ENCODE measurements at regions not wholly inside any gene's neighbourhood (a gene's known extent, or its start where the extent isn't known, plus 50 kb on each side); places are given as distances from the start of the nearest gene placed in this dataset.

GRCh38 chr11:103530257-103530656 is 421.0 kb downstream of the DYNC2H1 start:
- Histone ChIP-seq H3K4me1 (ENCODE audit: insufficient read depth) (no peaks in the 10 kb centered on the region), H3K4me3 (ENCODE audit: low read depth, low read length) (no peak overlapping the region), H3K36me3 (ENCODE audit: insufficient read depth) (no peaks in the 10 kb centered on the region), H3K27ac (ENCODE audit: low read depth) (no peak overlapping the region)
- 89% methylated on average over 4 of the region's 4 CpGs for WGBS
- no peak for DNase-seq (ENCODE audit: extremely low spot score)

GRCh38 chr11:103532133-103532788 is 423.0 kb downstream of the DYNC2H1 start:
- DNase-seq (ENCODE audit: extremely low spot score) = no peak
- Histone ChIP-seq H3K36me3 (ENCODE audit: insufficient read depth) (no peaks in the 10 kb centered on the region), H3K4me3 (ENCODE audit: low read depth, low read length) (no peak overlapping the region), H3K4me1 (ENCODE audit: insufficient read depth) (no peaks in the 10 kb centered on the region), H3K27ac (ENCODE audit: low read depth) (no peak overlapping the region)
- 59% methylated on average over 3 of the region's 3 CpGs for WGBS

GRCh38 chr11:103534191-103534590 is 425.0 kb downstream of the DYNC2H1 start:
- no peaks in the 10 kb centered on the region for H3K4me1 ChIP-seq (ENCODE audit: insufficient read depth)
- DNase-seq (ENCODE audit: extremely low spot score) = no peak
- no peak overlapping the region for H3K4me3 ChIP-seq (ENCODE audit: low read depth, low read length)
- H3K27ac ChIP-seq (ENCODE audit: low read depth) = no peak overlapping the region
- H3K36me3 ChIP-seq (ENCODE audit: insufficient read depth) = no peaks in the 10 kb centered on the region

- H3K4me1 ChIP-seq (ENCODE audit: insufficient read depth) = no peaks in the 10 kb centered on the region
- H3K27ac ChIP-seq (ENCODE audit: low read depth) = no peak overlapping the region
- no peak overlapping the region for H3K4me3 ChIP-seq (ENCODE audit: low read depth, low read length)
- DNase-seq (ENCODE audit: extremely low spot score) = no peak
- 89% methylated on average over 2 of the region's 2 CpGs for WGBS
- no peaks in the 10 kb centered on the region for H3K36me3 ChIP-seq (ENCODE audit: insufficient read depth)
These were observed 425.7 kb downstream of the DYNC2H1 start for GRCh38 chr11:103534959-103535358.

- H3K4me1 ChIP-seq (ENCODE audit: insufficient read depth) = no peaks in the 10 kb centered on the region
- no peak overlapping the region for H3K27ac ChIP-seq (ENCODE audit: low read depth)
- no peaks in the 10 kb centered on the region for H3K36me3 ChIP-seq (ENCODE audit: insufficient read depth)
- DNase-seq (ENCODE audit: extremely low spot score) = no peak
- H3K4me3 ChIP-seq (ENCODE audit: low read depth, low read length) = no peak overlapping the region
- 66% methylated on average over 10 of the region's 10 CpGs for WGBS
These were observed 427.1 kb downstream of the DYNC2H1 start for GRCh38 chr11:103536335-103536722.

- no peak for DNase-seq (ENCODE audit: extremely low spot score)
- no peak overlapping the region for H3K4me3 ChIP-seq (ENCODE audit: low read depth, low read length)
- no peak overlapping the region for H3K27ac ChIP-seq (ENCODE audit: low read depth)
- H3K36me3 ChIP-seq (ENCODE audit: insufficient read depth) = no peaks in the 10 kb centered on the region
- no peaks in the 10 kb centered on the region for H3K4me1 ChIP-seq (ENCODE audit: insufficient read depth)
These were observed 428.8 kb downstream of the DYNC2H1 start for GRCh38 chr11:103537904-103538502.

- H3K4me1 ChIP-seq (ENCODE audit: insufficient read depth) = no peaks in the 10 kb centered on the region
- H3K36me3 ChIP-seq (ENCODE audit: insufficient read depth) = no peaks in the 10 kb centered on the region
- no peak for DNase-seq (ENCODE audit: extremely low spot score)
- H3K4me3 ChIP-seq (ENCODE audit: low read depth, low read length) = no peak overlapping the region
- no peak overlapping the region for H3K27ac ChIP-seq (ENCODE audit: low read depth)
These were observed 429.9 kb downstream of the DYNC2H1 start for GRCh38 chr11:103539166-103539565.

- Histone ChIP-seq H3K27ac (ENCODE audit: low read depth) (no peak overlapping the region), H3K36me3 (ENCODE audit: insufficient read depth) (no peaks in the 10 kb centered on the region), H3K4me1 (ENCODE audit: insufficient read depth) (no peaks in the 10 kb centered on the region), H3K4me3 (ENCODE audit: low read depth, low read length) (no peak overlapping the region)
- DNase-seq (ENCODE audit: extremely low spot score) = no peak
- 88% methylated on average over 4 of the region's 4 CpGs for WGBS
These were observed 432.1 kb downstream of the DYNC2H1 start for GRCh38 chr11:103541186-103541795.

GRCh38 chr11:103542851-103543250 is 433.6 kb downstream of the DYNC2H1 start:
- Histone ChIP-seq H3K4me1 (ENCODE audit: insufficient read depth) (no peaks in the 10 kb centered on the region), H3K27ac (ENCODE audit: low read depth) (no peak overlapping the region), H3K4me3 (ENCODE audit: low read depth, low read length) (no peak overlapping the region), H3K36me3 (ENCODE audit: insufficient read depth) (no peaks in the 10 kb centered on the region)
- no peak for DNase-seq (ENCODE audit: extremely low spot score)
- 93% methylated on average over 3 of the region's 3 CpGs for WGBS

- Histone ChIP-seq H3K27ac (ENCODE audit: low read depth) (no peak overlapping the region), H3K4me1 (ENCODE audit: insufficient read depth) (no peaks in the 10 kb centered on the region), H3K4me3 (ENCODE audit: low read depth, low read length) (no peak overlapping the region), H3K36me3 (ENCODE audit: insufficient read depth) (no peaks in the 10 kb centered on the region)
- no peak for DNase-seq (ENCODE audit: extremely low spot score)
- 90% methylated on average over 5 of the region's 5 CpGs for WGBS
These were observed 434.2 kb downstream of the DYNC2H1 start for GRCh38 chr11:103543456-103543855.

GRCh38 chr11:103544874-103545273 is 435.6 kb downstream of the DYNC2H1 start:
- H3K36me3 ChIP-seq (ENCODE audit: insufficient read depth) = no peaks in the 10 kb centered on the region
- no peak overlapping the region for H3K27ac ChIP-seq (ENCODE audit: low read depth)
- 93% methylated on average over 8 of the region's 8 CpGs for WGBS
- no peak overlapping the region for H3K4me3 ChIP-seq (ENCODE audit: low read depth, low read length)
- no peaks in the 10 kb centered on the region for H3K4me1 ChIP-seq (ENCODE audit: insufficient read depth)
- DNase-seq (ENCODE audit: extremely low spot score) = no peak

GRCh38 chr11:103545551-103545950 is 436.3 kb downstream of the DYNC2H1 start:
- H3K27ac ChIP-seq (ENCODE audit: low read depth) = no peak overlapping the region
- no peak overlapping the region for H3K4me3 ChIP-seq (ENCODE audit: low read depth, low read length)
- H3K36me3 ChIP-seq (ENCODE audit: insufficient read depth) = no peaks in the 10 kb centered on the region
- DNase-seq (ENCODE audit: extremely low spot score) = no peak
- no peaks in the 10 kb centered on the region for H3K4me1 ChIP-seq (ENCODE audit: insufficient read depth)

GRCh38 chr11:103546236-103546635 is 437.0 kb downstream of the DYNC2H1 start:
- WGBS = 78% methylated on average over 2 of the region's 2 CpGs
- DNase-seq (ENCODE audit: extremely low spot score) = no peak
- Histone ChIP-seq H3K36me3 (ENCODE audit: insufficient read depth) (no peaks in the 10 kb centered on the region), H3K4me1 (ENCODE audit: insufficient read depth) (no peaks in the 10 kb centered on the region), H3K4me3 (ENCODE audit: low read depth, low read length) (no peak overlapping the region), H3K27ac (ENCODE audit: low read depth) (no peak overlapping the region)

- Histone ChIP-seq H3K36me3 (ENCODE audit: insufficient read depth) (no peaks in the 10 kb centered on the region), H3K4me3 (ENCODE audit: low read depth, low read length) (no peak overlapping the region), H3K27ac (ENCODE audit: low read depth) (no peak overlapping the region), H3K4me1 (ENCODE audit: insufficient read depth) (no peaks in the 10 kb centered on the region)
- no peak for DNase-seq (ENCODE audit: extremely low spot score)
- WGBS = 75% methylated on average over 2 of the region's 2 CpGs
These were observed 437.8 kb downstream of the DYNC2H1 start for GRCh38 chr11:103547024-103547423.
